Thyroid gland (tissue), 4 donors: ENCODE measurements at regions not wholly inside any gene's neighbourhood (a gene's known extent, or its start where the extent isn't known, plus 50 kb on each side); places are given as distances from the start of the nearest gene placed in this dataset.

Experiments
- CTCF ChIP-seq, 6 experiments: fragments of 200-600 bp in 3 of 6; fragments of 450-650 bp in 3 of 6; sonication (generic) in 3 of 6; IDR thresholded peaks; one replicate each; pipeline ENCODE4 v1.5.1; 2016 to 2019; ENCODE audit warnings: antibody characterized with exemption in 6 of 6, mild to moderate bottlenecking in 2 of 6, inconsistent platforms in 1 of 6, moderate library complexity in 1 of 6
- POLR2A ChIP-seq, 2 donors: fragments of 450-650 bp; IDR thresholded peaks; one replicate each; pipeline ENCODE4 v1.6.1; 2017; ENCODE audit warnings: antibody characterized with exemption in 2 of 2, mild to moderate bottlenecking in 2 of 2, moderate library complexity in 1 of 2

GRCh38 chr18:40367576-40367975, 1587.5 kb upstream of the PIK3C3 start:
- TF ChIP-seq CTCF (IDR thresholded peaks at IDR 0.05), result no peak
- no peak for TF ChIP-seq POLR2A (IDR thresholded peaks at IDR 0.05)
